Suprapubic skin (tissue), 4 donors: ENCODE measurements at regions not wholly inside any gene's neighbourhood (a gene's known extent, or its start where the extent isn't known, plus 50 kb on each side); places are given as distances from the start of the nearest gene placed in this dataset.
"Not testable (repeated sequence)": the region's sequence is repeated elsewhere in the genome, so short reads cannot be mapped to it uniquely, and the experiment has no call there.

Experiments used
- DNase-seq, 2 donors: peaks; one replicate each; pipeline ENCODE4 v3.0.0-alpha.2; 2019; ENCODE audit warnings: low spot score in 2 of 2
- H3K27ac ChIP-seq: fragments of 200-600 bp; sonication (generic); one replicate; pipeline ENCODE4 v1.5.1; 2019
- H3K27me3 ChIP-seq: fragments of 200-600 bp; sonication (generic); one replicate; pipeline ENCODE4 v1.5.1; 2019
- H3K36me3 ChIP-seq: fragments of 200-600 bp; sonication (generic); one replicate; pipeline ENCODE4 v1.5.1; 2019
- H3K4me1 ChIP-seq: fragments of 200-600 bp; sonication (generic); one replicate; pipeline ENCODE4 v1.5.1; 2019
- H3K4me3 ChIP-seq: fragments of 200-600 bp; sonication (generic); one replicate; pipeline ENCODE4 v1.5.1; 2019; ENCODE audit warnings: mild to moderate bottlenecking
- H3K9me3 ChIP-seq: fragments of 200-600 bp; sonication (generic); one replicate; pipeline ENCODE4 v1.5.1; 2019
- EP300 ChIP-seq: sonication (generic); formaldehyde crosslinking; IDR thresholded peaks from one replicate; pipeline ENCODE4 v1.6.1; 2017; ENCODE audit warnings: antibody characterized with exemption
- POLR2A ChIP-seq, 2 donors: fragments of 450-650 bp; IDR thresholded peaks; one replicate each; pipeline ENCODE4 v1.6.1; 2017; ENCODE audit warnings: antibody characterized with exemption in 2 of 2, mild to moderate bottlenecking in 2 of 2, moderate library complexity in 2 of 2
- POLR2AphosphoS5 ChIP-seq, 3 donors: sonication (generic); formaldehyde crosslinking; IDR thresholded peaks; one replicate each; pipeline ENCODE4 v1.6.1; 2017; ENCODE audit warnings: antibody characterized with exemption in 3 of 3
- WGBS: methylation state at CpG from one replicate; pipeline ENCODE4 v1.1.5; 2018; 5-methylcytosine and 5-hydroxymethylcytosine counted together
- TF ChIP-seq, protein P1 (sequence below), 2 donors: fragments of 200-600 bp in 1 of 2; fragments of 450-650 bp in 1 of 2; sonication (generic) in 1 of 2; IDR thresholded peaks; one replicate each; pipeline ENCODE4 v1.5.1; 2016 to 2019; ENCODE audit warnings: antibody characterized with exemption in 2 of 2, mild to moderate bottlenecking in 1 of 2, moderate library complexity in 1 of 2

DNA sequence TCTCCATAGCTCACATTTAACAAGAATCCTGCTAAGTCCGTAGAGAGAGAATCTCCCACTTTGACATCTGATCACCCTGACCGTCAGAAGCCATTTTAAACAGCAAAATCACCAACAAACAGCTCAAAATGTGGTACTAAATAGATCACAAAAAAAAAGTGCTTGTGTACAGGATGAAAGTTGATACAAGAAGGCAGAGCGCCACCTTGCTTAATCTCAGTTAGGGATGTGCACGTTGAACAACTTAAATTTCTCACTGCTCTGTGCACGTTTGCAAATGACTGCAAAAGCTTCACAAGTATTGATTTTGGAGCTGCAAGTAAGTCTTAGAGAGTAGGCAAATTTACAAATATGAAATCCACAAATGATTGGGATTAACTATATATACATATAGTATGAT is 63.1 kb upstream of the NREP start:
- 85% methylated on average over 5 of the region's 5 CpGs for WGBS
- Histone ChIP-seq H3K4me1 (no peaks in the 10 kb centered on the region), H3K36me3 (no peaks in the 10 kb centered on the region), H3K27me3 (no peaks in the 10 kb centered on the region), H3K9me3 (no peaks in the 10 kb centered on the region), H3K27ac (no peak overlapping the region), H3K4me3 (no peak overlapping the region)
- TF ChIP-seq POLR2A (IDR thresholded peaks at IDR 0.05) (no peak), POLR2AphosphoS5 (IDR thresholded peaks at IDR 0.05) (no peak)
- TF ChIP-seq, protein P1, sequence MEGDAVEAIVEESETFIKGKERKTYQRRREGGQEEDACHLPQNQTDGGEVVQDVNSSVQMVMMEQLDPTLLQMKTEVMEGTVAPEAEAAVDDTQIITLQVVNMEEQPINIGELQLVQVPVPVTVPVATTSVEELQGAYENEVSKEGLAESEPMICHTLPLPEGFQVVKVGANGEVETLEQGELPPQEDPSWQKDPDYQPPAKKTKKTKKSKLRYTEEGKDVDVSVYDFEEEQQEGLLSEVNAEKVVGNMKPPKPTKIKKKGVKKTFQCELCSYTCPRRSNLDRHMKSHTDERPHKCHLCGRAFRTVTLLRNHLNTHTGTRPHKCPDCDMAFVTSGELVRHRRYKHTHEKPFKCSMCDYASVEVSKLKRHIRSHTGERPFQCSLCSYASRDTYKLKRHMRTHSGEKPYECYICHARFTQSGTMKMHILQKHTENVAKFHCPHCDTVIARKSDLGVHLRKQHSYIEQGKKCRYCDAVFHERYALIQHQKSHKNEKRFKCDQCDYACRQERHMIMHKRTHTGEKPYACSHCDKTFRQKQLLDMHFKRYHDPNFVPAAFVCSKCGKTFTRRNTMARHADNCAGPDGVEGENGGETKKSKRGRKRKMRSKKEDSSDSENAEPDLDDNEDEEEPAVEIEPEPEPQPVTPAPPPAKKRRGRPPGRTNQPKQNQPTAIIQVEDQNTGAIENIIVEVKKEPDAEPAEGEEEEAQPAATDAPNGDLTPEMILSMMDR (IDR thresholded peaks at IDR 0.05): no peak
- no peak for DNase-seq

DNA sequence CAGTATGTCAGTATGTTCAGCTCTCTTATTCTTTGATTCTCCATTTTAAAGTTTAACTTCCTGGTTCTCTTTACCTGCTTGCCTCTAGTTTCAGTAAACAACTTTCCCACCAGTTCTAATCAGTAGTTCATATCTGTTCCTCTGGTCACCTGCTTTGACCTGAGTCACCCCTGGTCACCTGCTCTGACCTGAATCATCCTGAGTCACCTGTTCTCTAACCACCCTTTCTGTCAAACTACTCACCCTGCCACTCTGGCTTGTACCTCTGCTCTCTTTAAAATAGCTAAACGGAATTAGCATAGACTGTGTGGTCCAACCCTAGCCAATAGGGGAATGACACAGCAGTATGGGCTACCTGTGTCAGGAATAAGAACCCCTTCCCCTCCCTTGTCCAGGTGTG is 62.0 kb upstream of the NREP start:
- DNase-seq: not testable (repeated sequence)
- WGBS: 100% methylated on average over 1 of the region's 1 CpG

DNA sequence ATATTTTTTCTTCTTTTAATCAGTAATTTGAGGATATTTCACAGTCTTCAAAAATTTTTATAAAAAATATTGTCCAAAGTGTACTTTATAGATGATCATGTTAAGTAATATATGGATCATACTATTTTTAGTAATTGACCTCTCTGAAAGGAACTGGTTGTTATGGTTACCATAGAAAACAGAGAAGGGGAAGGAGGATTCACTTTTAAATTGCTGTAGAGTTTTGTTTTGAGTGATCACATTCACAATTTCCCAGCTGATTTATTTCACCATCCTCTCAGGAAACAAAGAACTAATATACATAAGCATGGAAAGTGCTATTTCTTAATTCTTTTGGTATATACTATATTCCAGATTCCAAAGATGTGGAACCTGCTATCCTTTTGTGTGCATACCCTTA is 56.5 kb upstream of the NREP start:
- H3K36me3 ChIP-seq: no peaks in the 10 kb centered on the region
- DNase-seq: no peak
- H3K9me3 ChIP-seq: no peaks in the 10 kb centered on the region
- H3K4me3 ChIP-seq: no peak overlapping the region
- no peaks in the 10 kb centered on the region for H3K4me1 ChIP-seq
- H3K27ac ChIP-seq: no peak overlapping the region
- TF ChIP-seq EP300: no peak
- no peak for TF ChIP-seq POLR2AphosphoS5 (IDR thresholded peaks at IDR 0.05)
- TF ChIP-seq, protein P1 (IDR thresholded peaks at IDR 0.05): no peak
- no peak for TF ChIP-seq POLR2A (IDR thresholded peaks at IDR 0.05)
- H3K27me3 ChIP-seq: no peaks in the 10 kb centered on the region

More for the DNA sequence above, 62.0 kb upstream of the NREP start:
- H3K4me1 ChIP-seq, H3K27me3 ChIP-seq, H3K27ac ChIP-seq, H3K4me3 ChIP-seq, H3K9me3 ChIP-seq, H3K36me3 ChIP-seq: not testable (repeated sequence)

DNA sequence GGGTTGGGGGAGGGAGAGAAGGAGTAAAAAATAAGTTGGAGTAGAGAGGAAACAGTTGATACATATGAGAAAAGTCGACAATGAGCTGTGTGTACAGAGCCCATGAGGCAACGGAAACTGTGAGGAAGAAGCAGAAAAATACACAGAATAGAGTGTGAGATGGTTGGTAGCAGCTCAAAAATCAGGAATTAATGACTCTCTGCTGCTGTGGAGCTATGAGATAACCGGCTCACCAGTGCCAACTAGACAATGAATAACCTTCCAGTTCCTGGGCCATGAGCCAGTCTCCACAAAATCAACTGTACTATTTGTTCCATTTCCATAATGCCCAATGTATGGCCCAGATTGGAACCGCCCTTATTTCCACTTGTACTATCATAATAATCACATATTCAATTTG is 53.1 kb upstream of the NREP start:
- WGBS: 65% methylated on average over 4 of the region's 4 CpGs
- Histone ChIP-seq H3K36me3 (no peaks in the 10 kb centered on the region), H3K9me3 (no peaks in the 10 kb centered on the region), H3K27ac (no peak overlapping the region), H3K27me3 (no peaks in the 10 kb centered on the region), H3K4me3 (no peak overlapping the region), H3K4me1 (no peaks in the 10 kb centered on the region)
- DNase-seq: no peak
- TF ChIP-seq EP300: no peak
- no peak for TF ChIP-seq POLR2AphosphoS5 (IDR thresholded peaks at IDR 0.05)
- no peak for TF ChIP-seq POLR2A (IDR thresholded peaks at IDR 0.05)
- TF ChIP-seq, protein P1 (IDR thresholded peaks at IDR 0.05): no peak
